HG03469 (cell line): ENCODE measurements at regions not wholly inside any gene's neighbourhood (a gene's known extent, or its start where the extent isn't known, plus 50 kb on each side); places are given as distances from the start of the nearest gene placed in this dataset.
"Not testable (repeated sequence)": the region's sequence is repeated elsewhere in the genome, so short reads cannot be mapped to it uniquely, and the experiment has no call there.

Source experiments
- ATAC-seq: cut with Tn5 transposase; IDR thresholded peaks from one replicate; pipeline ENCODE4 v1.9.1; 2021; ENCODE audit warnings: mild to moderate bottlenecking, moderate library complexity, moderate number of reproducible peaks; ENCODE audit not compliant: unreplicated experiment

DNA sequence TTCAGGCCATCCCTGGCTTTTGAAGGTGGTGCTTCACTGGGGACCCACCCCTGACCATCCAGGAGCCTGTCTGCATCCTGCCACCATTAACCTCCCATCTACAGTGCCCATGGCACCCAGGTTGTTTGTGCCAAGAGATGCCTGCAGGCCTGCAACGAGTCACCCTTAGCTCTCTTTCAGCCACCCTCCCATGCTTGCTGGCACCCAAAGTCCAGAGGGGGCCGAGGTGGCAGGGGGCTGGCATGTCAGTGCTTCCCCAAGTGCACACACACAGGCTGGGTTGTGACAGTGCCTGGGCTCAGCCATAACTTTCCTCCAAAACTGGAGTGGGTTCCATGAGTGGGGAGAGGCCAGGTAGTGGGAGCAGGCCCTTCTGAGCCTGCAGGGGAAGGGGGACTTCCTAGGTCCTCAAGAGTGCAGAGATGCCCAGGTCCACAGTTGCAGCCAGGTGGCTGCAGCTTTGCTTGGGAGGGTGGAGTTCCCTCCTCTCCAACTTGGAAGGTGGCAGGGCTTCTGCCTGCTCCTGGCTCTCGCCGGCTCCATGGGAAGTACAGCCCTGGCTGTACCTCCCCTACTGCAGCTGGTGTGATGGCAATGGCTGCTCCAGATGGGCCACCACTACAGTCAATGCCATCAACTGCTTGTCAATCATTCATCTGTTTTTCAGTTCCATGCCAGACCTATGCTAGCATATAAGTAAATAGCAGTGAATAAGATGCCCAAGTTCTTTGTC, 235.9 kb upstream of the GIMD1 start:
- no peak for ATAC-seq

DNA sequence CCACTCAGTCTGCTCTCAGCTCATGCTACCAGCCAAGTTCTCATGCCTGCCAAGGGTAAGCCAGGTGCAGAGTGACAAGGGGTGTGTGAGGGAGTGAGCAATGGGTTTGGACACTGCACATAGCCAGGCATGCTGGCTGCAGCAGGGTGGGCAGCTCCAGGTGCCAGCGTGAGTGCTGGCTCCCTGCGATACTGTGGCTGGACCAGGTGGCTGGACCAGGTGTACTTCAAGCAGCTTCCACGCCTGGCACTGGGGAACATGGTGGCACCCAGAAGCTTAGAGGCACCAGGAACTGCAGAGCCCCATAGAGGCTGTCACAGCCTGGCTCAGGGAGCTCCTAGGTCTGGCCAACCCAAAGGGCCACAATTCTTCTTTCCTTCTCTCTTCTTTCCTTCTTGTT, 234.9 kb upstream of the GIMD1 start:
- no peak for ATAC-seq

DNA sequence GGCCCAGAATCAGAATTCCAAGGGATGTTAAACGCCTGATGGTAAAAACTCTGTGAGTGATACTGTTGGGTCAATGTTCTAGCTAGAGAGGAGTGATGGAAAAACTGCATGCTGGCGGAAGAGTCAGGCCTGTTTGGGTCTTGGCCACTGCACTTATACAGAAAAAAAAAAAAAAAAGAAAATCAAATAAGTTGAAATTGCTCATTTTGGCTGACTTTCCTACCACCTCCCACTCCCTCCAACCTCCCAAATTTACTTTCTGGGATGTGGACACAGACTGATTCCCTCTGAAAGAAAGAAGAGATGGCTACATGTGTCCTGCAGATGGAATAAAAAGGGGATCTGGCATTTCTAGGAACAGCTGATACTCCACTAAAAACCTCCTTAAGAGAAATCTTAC, 234.1 kb upstream of the GIMD1 start:
- no peak for ATAC-seq

DNA sequence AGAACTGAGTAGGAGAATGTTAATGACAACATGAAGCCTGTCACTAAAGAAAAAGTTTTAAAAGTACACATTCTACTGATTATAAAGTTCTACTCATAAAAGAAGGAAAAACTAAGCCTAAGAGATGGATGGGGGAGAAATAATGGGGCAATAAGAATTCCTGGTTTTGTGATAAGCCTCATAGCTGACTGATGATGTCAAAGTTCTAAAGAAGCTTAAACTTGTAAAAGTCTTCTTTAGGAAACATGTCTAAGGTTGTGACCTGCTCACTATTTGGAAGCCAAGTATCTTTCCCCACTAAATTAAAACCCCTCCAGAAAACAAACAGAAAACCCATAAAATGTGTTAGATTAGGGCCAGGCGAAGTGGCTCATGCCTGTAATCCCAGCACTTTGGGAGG, 232.9 kb upstream of the GIMD1 start:
- ATAC-seq, result no peak

- ATAC-seq, result no peak
Observed at GRCh38 chr4:106595906-106596305, 227.3 kb upstream of the GIMD1 start.

DNA sequence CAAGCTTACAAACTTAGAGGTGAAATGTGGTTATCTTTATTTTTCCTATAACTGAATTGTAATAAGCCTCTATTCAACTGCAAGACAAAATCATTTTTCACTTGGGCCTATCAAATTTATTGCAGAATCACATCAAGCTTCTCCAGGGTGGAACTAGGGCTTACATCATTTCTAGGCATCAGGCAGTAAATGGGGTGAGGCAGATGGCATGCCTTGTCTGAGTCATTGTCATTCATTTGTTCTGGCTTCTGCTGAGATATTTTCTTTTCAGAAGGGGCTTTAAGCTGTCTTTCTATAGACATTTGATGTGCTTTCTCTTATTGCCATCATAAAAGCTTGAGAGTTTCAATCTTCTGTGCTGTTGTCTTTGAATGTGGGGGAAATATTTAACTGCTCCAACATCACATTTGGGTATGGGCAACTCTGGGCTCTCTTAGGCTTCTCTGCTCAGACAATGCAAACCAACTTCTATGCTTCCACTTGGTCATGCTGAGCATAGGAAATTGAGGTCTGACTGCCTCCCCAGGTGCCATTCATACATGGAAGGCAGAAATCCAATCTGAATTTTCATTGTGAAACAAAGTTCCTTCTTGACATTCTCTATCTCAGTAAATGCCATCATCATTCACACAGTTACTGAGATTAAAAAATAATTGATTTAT, 225.8 kb upstream of the GIMD1 start:
- no peak for ATAC-seq

DNA sequence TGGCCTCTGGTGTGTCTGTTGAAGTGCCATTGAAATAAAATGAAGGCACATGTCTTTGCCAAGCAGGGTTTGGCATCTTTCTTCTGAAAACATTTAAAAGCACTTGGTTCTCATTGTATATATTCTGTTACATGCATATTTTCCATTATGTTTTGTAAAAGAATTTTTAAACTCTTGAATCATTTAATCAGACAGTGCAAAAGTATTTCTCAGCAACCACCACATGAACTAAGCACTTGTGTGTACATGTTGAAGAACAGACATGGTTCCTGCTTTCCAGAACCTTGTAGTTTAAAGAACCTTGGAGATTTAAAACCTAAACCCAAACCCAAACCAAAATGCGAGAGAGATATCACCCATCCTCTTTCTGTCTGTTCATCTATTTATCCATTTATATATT, 220.3 kb upstream of the GIMD1 start:
- ATAC-seq, result no peak

- no peak for ATAC-seq
Observed at GRCh38 chr4:106587558-106587957, 219.0 kb upstream of the GIMD1 start.

DNA sequence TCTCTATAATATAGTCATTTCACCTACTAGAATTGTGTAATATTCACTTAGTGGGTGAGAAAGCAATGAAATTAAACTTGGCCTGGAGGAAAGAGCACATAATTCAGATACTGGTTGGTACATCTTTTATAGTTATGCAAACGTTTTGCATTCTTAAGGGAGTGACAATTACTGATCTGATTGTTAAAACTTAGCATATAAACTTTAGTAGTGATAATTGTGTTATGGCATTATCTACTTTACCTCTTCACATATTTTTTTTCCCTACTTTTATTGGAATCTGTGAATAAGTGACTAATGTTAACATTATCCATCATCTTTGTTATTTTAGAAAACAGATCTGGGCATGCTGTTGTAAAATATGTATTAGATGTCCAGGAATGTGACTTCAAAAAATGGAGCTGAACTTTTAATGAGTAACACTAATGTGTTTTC, 217.4 kb upstream of the GIMD1 start:
- ATAC-seq, result no peak

DNA sequence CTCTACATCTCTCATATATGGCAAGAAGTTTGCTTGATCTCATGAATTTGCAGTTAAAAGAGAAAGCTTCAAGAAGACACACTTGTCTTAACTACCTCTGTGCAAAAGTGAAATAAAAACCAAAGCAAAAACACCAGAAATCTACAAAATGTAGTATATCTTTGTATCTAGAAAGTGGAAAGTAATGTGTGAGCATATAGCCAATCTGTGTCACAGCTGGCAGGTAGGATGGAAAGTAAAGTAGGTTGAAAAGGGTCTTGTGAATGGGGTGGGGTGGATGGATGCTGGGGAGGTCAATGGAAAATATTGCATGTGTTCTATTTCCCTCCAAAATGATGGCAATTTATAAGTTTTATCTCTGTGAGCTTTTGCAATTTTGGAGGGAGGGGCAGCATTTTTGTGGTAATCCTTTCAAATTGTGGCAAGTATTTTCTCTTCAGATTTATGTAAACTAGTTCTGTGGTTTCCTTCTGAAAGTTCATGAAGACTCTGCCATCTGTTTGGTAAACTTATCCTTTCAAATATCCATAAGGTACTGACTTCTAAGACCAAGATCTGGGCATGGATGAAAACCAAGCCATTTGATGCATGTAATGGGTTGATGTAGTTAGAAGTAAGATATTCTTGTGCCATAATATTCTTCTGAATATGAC, 215.9 kb upstream of the GIMD1 start:
- ATAC-seq, result no peak

DNA sequence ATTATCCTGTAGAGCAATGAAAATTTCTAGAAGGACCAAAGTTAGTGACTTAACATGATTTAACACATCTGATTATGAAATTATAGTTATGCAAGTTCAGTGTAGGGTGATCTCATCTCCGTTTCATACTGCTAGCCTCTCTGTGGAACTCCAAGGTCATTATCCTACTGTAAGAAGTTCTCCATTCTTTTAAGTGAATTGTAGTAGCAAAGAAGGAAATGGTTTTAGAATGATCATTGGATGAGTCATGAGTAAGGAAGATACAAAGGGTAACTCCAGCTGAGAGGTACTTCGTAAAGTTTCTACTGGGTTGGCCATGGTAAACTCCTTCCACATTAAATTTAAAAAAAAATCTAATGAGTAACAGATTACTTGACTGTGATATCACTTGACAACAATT, 215.0 kb upstream of the GIMD1 start:
- no peak for ATAC-seq

DNA sequence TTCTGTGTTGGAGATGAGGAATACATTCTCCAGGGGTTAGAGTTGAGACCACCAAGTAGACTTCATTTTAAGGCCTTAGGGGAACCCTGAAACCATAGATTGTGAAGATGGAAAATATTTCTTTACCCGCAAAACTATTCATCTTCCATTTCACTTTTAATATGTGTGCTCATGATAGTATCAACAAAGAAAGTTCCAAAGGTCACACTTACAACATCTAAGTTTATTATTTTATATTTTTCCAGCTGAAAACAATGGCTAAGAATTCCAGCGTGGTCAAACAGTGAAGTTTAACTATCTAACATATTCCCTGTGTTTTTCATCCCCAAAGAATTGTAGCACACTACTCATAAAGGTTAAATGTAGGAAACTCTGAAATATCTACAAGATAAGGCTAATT, 214.5 kb upstream of the GIMD1 start:
- ATAC-seq, result no peak

- no peak for ATAC-seq
Observed at GRCh38 chr4:106582103-106582502, 213.5 kb upstream of the GIMD1 start.

DNA sequence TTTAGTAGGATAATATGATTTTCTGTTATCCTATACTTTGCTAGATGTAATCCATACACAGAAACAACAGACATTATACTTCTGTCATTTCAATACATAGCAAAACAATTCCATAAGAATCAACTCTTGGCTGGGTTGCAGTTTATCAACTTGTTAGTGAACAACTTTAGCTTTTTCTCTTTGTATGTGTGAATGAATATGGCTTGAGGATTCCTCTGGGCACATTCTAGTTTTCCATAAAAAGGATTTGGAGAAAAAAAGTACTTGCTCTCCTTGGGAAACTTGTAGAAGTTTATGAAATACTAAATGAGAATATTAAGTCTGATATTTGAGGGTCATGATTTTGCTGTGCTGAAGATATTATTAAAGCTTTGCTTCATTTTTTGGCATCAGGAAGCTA, 210.7 kb upstream of the GIMD1 start:
- ATAC-seq, result no peak

GRCh38 chr4:106569146-106570031, 200.8 kb upstream of the GIMD1 start:
- ATAC-seq, result no peak

GRCh38 chr4:106565727-106566126, 197.1 kb upstream of the GIMD1 start:
- ATAC-seq, result no peak

DNA sequence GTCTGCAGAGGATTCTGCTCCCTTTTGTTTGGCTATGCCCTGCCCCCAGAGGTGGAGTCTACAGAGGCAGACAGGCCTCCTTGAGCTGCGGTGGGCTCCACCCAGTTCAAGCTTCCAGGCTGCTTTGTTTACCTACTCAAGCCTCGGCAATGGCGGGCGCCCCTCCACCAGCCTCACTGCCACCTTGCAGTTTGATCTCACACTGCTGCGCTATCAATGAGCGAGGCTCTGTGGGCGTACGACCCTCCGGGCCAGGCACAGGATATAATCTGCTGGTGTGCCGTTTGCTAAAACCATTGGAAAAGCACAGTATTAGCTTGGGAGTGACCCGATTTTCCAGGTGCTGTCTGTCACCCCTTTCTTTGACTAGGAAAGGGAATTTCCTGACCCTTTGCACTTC, 195.1 kb upstream of the GIMD1 start:
- not testable (repeated sequence) for ATAC-seq

GRCh38 chr4:106551724-106552123, 183.1 kb upstream of the GIMD1 start:
- ATAC-seq, result no peak

GRCh38 chr4:106548446-106549044, 180.0 kb upstream of the GIMD1 start:
- no peak for ATAC-seq

DNA sequence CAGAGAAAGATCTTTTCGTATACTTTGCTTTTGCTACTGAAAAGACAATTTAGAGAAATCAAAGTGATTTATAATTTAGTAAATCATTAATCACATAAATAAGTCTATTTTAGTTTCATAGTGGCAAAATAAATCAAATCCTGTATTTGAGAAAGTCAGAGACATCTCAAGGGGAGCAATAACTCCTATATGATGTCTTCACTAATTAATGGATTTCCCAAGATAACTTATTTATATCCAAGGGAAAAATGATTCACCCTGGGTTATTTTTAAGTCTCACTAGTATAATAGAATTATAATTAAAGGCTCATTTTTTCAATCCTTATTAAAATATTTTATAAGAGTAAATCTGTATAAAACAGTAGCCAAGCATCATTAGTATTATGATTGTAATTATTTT, 177.8 kb upstream of the GIMD1 start:
- ATAC-seq, result no peak

DNA sequence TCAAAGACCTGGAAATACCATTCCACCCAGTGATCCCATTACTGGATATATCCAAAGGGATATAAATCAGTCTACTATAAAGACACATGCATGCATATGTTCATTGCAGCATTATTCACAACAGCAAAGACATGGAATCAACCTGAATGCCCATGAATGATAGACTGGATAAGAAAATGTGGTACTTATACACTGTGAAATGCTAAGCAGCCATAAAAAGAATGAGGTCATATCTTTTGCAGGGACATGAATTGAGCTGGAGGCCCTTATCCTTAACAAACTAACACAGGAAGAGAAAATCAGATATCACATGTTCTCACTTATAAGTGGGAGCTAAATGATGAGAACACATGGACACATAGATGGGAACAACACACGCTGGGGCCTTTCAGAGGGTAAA, 174.0 kb upstream of the GIMD1 start:
- not testable (repeated sequence) for ATAC-seq
